Tibial nerve (tissue), 4 donors: ENCODE measurements at regions not wholly inside any gene's neighbourhood (a gene's known extent, or its start where the extent isn't known, plus 50 kb on each side); places are given as distances from the start of the nearest gene placed in this dataset.

ENCODE experiments used
- CTCF ChIP-seq, 5 experiments: fragments of 200-600 bp in 3 of 5; fragments of 450-650 bp in 2 of 5; sonication (generic) in 3 of 5; IDR thresholded peaks; one replicate each; pipeline ENCODE4 v1.5.1; 2016 to 2019; ENCODE audit warnings: antibody characterized with exemption in 5 of 5, mild to moderate bottlenecking in 3 of 5, moderate library complexity in 2 of 5
- EP300 ChIP-seq, 2 donors: sonication (generic); formaldehyde crosslinking; IDR thresholded peaks; one replicate each; pipeline ENCODE4 v1.6.1; 2017; ENCODE audit warnings: antibody characterized with exemption in 2 of 2, mild to moderate bottlenecking in 1 of 2
- POLR2A ChIP-seq, 2 donors: fragments of 450-650 bp; IDR thresholded peaks; one replicate each; pipeline ENCODE4 v1.6.1; 2017; ENCODE audit warnings: antibody characterized with exemption in 2 of 2, mild to moderate bottlenecking in 2 of 2, moderate library complexity in 2 of 2

- TF ChIP-seq CTCF (IDR thresholded peaks at IDR 0.05) (no peak), EP300 (IDR thresholded peaks at IDR 0.05) (no peak), POLR2A (IDR thresholded peaks at IDR 0.05) (no peak)
Observed at GRCh38 chr12:91753649-91754048, 392.0 kb downstream of the BTG1 start.
